ENCODE measurements at regions not wholly inside any gene's neighbourhood (a gene's known extent, or its start where the extent isn't known, plus 50 kb on each side); places are given as distances from the start of the nearest gene placed in this dataset.
A peak's percentile ranks its signal among the peaks of the same experiment; 100 is the strongest.
"Not testable (repeated sequence)": the region's sequence is repeated elsewhere in the genome, so short reads cannot be mapped to it uniquely, and the experiment has no call there.

- not testable (repeated sequence) for H3K4me1 Mint-ChIP-seq, H3K4me3 Mint-ChIP-seq, H3K36me3 Mint-ChIP-seq, H3K9me3 Mint-ChIP-seq, H3K27me3 Mint-ChIP-seq, ATAC-seq, H3K27ac Mint-ChIP-seq
These were observed 96.1 kb downstream of the POTEG start for GRCh38 chr14:19338060-19338372.

GRCh38 chr14:19340976-19341375 lies 93.2 kb downstream of the POTEG start:
- not testable (repeated sequence) for H3K36me3 Mint-ChIP-seq, ATAC-seq, H3K9me3 Mint-ChIP-seq, H3K4me1 Mint-ChIP-seq, H3K27me3 Mint-ChIP-seq, H3K4me3 Mint-ChIP-seq, H3K27ac Mint-ChIP-seq

GRCh38 chr14:19341627-19342026 lies 92.5 kb downstream of the POTEG start:
- not testable (repeated sequence) for H3K4me3 Mint-ChIP-seq, ATAC-seq, H3K36me3 Mint-ChIP-seq, H3K27me3 Mint-ChIP-seq, H3K9me3 Mint-ChIP-seq, H3K4me1 Mint-ChIP-seq, H3K27ac Mint-ChIP-seq

- not testable (repeated sequence) for H3K27ac Mint-ChIP-seq, H3K9me3 Mint-ChIP-seq, H3K27me3 Mint-ChIP-seq, H3K4me1 Mint-ChIP-seq, ATAC-seq, H3K36me3 Mint-ChIP-seq, H3K4me3 Mint-ChIP-seq
These were observed 89.9 kb downstream of the POTEG start for GRCh38 chr14:19344261-19344660.

GRCh38 chr14:19344689-19345088 lies 89.5 kb downstream of the POTEG start:
- H3K4me3 Mint-ChIP-seq, H3K36me3 Mint-ChIP-seq, ATAC-seq, H3K4me1 Mint-ChIP-seq, H3K9me3 Mint-ChIP-seq, H3K27ac Mint-ChIP-seq, H3K27me3 Mint-ChIP-seq: not testable (repeated sequence)

- H3K27me3 Mint-ChIP-seq, ATAC-seq, H3K4me3 Mint-ChIP-seq, H3K36me3 Mint-ChIP-seq, H3K27ac Mint-ChIP-seq, H3K9me3 Mint-ChIP-seq, H3K4me1 Mint-ChIP-seq: not testable (repeated sequence)
These were observed 88.7 kb downstream of the POTEG start for GRCh38 chr14:19345298-19345911.

- H3K27me3 Mint-ChIP-seq, H3K9me3 Mint-ChIP-seq, H3K4me1 Mint-ChIP-seq, H3K27ac Mint-ChIP-seq, H3K4me3 Mint-ChIP-seq, H3K36me3 Mint-ChIP-seq: not testable (repeated sequence)
- peak; percentile 43 for ATAC-seq
These were observed 88.1 kb downstream of the POTEG start for GRCh38 chr14:19346074-19346480.

- not testable (repeated sequence) for H3K9me3 Mint-ChIP-seq, H3K4me1 Mint-ChIP-seq, H3K36me3 Mint-ChIP-seq, H3K27ac Mint-ChIP-seq, H3K27me3 Mint-ChIP-seq, ATAC-seq, H3K4me3 Mint-ChIP-seq
These were observed 87.5 kb downstream of the POTEG start for GRCh38 chr14:19346636-19347035.

GRCh38 chr14:19347112-19347511 lies 87.0 kb downstream of the POTEG start:
- not testable (repeated sequence) for H3K36me3 Mint-ChIP-seq, H3K4me3 Mint-ChIP-seq, H3K27me3 Mint-ChIP-seq, H3K9me3 Mint-ChIP-seq, H3K27ac Mint-ChIP-seq, ATAC-seq, H3K4me1 Mint-ChIP-seq
